RPMI7951 (cell line): ENCODE measurements at regions not wholly inside any gene's neighbourhood (a gene's known extent, or its start where the extent isn't known, plus 50 kb on each side); places are given as distances from the start of the nearest gene placed in this dataset.
A peak's percentile ranks its signal among the peaks of the same experiment; 100 is the strongest.

Experiments
- DNase-seq: peaks from one replicate; pipeline ENCODE4 v3.0.0-alpha.2; 2012; ENCODE audit warnings: low read depth

DNA sequence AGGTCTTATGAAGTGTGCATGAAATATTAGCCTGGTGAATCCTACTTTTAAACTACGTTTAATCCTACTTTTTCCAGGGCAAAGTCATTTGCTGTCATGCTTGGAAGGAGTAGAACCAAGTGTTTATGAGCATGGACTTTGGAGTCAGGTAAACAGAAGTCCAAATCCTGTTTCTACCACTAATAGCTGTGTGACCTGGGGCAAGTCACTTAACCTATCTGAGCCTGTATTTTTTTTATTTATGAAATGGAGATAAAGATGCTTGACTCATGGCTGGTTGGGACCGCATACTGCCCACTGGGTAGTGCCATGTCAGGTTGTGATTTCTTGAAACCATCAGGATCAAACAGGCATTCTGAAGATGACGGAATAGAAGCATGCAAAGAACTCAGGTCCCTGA lies 249.6 kb downstream of the BAMBI start:
- no peak for DNase-seq

GRCh38 chr10:28928484-28928883 lies 251.2 kb downstream of the BAMBI start:
- no peak for DNase-seq

DNA sequence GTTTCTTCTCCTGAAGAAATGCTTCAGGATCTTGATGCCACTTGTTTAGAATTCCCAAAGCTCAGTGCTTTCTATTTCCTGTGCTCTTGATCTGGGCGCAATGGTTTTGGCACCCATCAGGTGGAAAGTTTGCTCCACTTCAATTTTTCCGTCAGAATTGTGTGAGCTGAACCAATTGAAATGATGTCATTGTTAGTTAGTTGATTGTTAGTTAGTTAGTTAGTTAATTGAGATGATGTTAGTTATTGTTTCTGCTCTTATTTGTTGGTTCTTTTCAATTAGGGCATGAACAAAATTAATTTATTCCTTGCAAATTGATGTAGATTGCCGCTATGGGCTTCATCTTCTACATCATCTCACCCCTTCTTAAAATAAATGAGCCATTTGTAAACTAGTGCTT lies 252.6 kb downstream of the BAMBI start:
- no peak for DNase-seq

DNA sequence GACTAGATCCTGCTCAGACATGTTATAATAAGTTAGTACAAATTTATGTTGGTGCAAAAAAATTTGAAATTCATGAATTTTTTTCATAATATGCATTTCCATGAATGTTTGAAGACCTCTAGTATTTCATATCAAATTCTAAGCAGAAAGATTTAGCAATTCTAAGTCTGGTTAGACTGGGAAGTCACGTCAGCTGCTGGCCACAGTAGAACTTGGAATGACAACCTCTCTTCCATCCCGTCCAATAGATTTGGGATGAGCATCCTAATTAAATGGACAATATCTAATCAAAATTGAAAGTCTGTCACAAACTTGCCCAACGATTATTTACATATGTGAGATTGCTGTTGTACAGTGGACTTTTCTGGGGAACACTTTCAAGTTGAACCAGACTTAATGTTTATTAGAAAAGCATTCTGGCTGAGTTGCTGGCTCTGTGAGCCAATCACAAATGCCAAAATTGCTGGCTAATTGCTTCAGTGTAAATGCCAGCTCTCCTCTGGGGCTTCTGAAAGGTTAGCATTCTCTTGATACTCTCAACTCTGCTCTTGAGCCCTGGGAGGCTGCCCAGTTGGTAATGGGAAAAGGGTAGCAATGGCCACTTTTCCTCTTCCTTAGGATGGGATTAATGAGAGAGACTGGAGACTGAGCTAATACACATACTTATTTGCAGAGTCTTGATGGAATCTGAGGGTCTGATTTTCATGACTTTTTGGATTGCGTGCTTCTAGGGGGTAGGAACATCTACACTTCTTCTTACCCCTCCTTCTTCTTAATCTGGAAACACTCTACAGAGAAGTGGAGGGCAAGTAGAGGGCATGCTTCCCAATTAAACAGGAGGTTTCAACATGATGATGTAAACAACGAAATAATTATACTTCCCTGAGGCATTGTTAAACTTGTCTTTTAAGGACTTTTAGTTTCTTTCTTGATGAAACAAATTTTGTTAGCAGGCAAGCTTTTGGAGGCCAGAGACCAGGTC lies 253.5 kb downstream of the BAMBI start:
- no peak for DNase-seq

- DNase-seq = no peak
These were observed 257.7 kb downstream of the BAMBI start for GRCh38 chr10:28935061-28935460.

- no peak for DNase-seq
These were observed 260.6 kb downstream of the BAMBI start for GRCh38 chr10:28937959-28938358.

- peak; percentile 21 for DNase-seq
These were observed 261.4 kb downstream of the BAMBI start for GRCh38 chr10:28938745-28939144.

- DNase-seq = peak; percentile 89
These were observed 262.2 kb downstream of the BAMBI start for GRCh38 chr10:28939281-28940157.

DNA sequence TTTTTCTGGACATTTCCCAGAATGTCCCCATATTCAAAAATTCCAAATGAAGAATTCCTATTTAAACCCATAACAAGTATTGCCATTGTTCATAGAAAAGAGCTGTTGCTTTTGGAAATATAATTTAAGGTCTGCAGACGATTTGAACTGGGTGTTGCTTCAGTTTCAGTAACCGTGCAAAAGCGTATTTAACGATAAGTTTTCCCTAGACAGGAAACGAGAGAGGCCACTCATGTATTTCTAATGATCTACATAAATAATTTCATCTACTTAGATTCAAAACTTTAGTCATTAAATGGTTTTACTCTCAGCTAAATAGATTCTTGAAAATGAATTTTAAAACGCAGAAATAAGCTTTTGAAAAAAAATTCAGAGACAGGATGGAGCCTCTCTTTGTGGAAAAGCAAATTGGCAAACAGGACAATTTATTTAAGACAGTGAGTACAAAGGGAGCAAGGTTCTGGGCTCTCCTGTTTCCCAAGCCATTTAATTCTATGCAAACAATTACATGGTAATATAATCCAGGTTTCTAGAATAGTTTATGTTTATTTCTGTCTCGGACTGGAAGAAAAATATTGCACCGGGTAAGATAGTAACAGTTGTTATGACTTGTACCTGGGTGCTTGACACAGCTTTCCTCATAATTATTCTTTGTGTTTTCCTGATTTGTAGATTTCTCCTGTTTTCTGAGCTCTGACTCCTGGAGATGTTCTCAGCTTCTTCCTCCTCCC lies 263.0 kb downstream of the BAMBI start:
- no peak for DNase-seq

- DNase-seq = no peak
These were observed 264.7 kb downstream of the BAMBI start for GRCh38 chr10:28942012-28942411.

DNA sequence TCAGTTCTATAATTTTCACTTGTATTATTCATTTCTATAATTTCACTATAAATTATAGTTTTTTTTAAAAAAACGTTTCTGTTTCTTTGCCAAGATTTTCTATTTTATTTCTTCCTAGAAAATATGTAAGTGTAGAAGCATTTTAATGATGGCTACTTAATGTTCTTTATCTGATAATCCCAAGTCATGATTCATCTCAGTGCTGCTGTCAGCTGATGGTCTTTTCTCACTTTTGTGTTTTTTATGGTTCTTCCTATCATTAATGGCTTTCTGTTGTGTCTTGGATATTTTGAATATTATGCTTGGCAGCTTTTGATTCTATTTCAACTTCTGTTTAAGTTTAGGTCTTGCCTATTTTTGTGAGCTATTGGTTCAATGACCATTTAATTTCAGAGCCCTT lies 268.6 kb downstream of the BAMBI start:
- DNase-seq = no peak

DNA sequence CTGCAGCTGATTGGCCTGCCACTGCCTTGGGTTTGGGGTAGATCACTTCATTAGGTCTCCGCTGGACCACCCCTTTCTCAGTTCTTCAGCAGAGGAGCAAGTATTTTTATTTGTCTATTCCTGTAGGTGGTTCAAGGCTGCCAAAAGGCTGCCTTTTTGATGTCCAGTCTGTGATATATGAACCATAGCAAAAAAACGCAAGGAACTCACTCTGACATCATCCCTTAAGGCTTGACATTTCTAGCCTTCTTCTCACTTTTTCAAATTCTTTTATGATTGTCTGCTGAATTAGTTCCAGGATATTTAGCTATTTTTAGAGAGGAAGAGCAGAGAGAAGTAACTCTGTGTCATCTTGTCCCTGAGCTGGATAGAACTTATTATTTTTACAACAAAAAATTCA lies 269.2 kb downstream of the BAMBI start:
- peak; percentile 68 for DNase-seq

DNA sequence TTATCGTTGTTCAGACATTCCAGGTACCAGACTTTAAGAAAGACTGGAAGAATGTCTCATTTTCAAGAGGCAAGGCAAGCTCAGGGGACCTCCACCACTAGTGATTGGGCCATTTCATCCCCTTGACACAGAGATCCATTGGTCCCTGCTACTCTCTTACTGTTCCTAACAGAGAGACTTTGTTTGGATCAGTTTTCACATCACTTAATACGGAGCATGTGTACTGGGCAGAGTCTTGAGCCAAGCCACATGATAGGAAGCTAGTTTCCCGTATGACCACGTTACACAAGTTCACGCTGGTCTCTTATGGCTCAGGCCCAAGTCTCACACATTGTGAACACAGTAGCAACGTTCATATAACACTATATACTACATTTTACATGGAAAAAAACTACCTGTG lies 269.9 kb downstream of the BAMBI start:
- DNase-seq = peak; percentile 64

GRCh38 chr10:28948046-28948445 lies 270.7 kb downstream of the BAMBI start:
- peak; percentile 35 for DNase-seq

DNA sequence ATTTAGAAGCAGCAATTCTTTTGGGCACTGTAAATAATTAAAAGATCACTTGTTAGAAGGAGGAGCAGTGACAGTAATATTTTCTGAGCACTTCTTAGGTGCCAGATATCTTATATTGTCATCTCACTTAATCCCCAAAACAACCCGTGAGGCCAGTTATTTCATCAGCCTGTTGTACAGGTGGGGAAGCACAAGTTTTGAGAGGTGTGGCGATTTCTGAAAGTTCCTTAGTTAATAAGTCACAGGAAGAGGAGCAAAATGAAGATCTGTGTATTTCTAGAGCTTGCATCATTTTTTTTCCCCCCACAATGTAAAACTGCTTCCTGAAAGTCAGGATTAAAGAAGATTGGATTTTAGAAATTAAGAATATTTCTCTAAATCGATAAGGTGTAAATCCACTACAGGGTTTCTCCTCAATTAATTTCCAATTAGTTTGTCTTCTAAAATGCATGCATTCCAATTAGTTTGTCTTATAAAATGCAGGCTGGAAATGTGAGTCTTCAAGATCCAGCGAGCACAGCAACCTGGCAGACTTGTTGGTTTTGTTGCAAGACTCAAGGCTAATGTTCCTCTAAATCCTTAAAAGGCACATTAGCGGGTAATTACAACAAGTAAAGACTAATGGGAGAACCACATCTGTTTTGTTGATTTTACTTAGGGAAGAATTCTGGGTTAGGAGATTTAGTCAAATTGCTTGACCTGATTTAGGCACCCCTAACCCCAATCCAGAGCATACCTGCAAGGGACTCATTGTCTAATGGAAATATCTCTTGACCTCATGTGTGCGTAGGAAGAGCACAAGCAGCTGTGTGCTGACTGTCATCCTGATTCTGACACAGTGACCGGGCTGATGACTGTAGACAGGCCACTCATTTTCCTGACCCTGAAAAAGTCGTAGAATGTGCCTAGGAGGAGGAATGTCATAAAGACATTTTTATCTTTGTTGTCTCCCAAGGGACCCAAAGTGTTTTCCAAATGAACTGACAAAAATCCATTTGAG lies 272.0 kb downstream of the BAMBI start:
- no peak for DNase-seq

GRCh38 chr10:28951484-28951883 lies 274.2 kb downstream of the BAMBI start:
- no peak for DNase-seq

- no peak for DNase-seq
These were observed 275.2 kb downstream of the BAMBI start for GRCh38 chr10:28952523-28952922.

DNA sequence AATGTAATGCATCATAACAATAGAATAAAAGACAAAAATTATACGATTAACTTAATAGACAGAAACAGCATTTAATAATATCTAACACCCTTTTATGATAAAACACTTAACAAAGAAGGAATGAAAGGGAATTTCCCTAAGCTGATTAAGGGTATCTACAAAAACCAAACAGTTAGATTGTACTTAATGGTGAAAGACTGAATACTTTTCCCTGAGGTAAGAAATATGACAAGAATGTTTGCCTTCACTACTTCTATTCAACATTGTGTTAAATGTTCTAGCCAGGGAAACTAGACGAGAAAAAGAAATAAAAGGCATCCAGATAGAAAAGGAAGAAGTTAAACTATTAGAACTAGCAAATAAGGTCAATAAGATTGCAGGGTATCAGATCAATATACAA lies 276.9 kb downstream of the BAMBI start:
- DNase-seq = no peak

- DNase-seq = no peak
These were observed 281.1 kb downstream of the BAMBI start for GRCh38 chr10:28958468-28958867.

DNA sequence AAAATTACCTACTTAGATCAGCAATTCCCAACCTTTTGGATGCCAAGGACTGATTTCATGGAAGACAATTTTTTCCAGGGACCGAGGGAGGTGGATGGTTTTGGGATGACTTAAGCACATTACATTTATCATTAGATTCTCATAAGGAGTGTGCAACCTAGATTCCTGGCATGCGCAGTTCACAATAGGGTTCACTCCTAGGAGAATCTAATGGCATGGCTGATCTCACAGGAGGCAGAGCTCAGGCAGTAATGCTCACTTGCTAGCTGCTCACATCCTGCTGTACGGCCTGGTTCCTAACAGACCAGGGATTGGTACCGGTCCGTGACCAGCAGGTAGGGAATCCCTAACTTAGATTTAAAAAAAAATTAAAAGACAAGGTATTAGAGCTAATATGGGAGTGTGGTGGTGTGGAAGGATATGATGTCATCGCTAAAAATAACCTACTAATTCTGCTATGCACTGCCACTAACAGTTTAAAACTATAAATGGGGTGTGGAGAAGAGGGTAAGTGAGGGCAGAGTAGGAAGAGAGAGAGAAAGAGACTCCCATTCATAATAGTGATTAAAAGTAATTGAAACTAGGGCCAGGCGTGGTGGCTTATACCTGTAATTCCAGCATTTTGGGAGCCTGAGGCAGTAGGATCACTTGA lies 282.7 kb downstream of the BAMBI start:
- DNase-seq = no peak
